DOHH2 (cell line): ENCODE measurements at regions not wholly inside any gene's neighbourhood (a gene's known extent, or its start where the extent isn't known, plus 50 kb on each side); places are given as distances from the start of the nearest gene placed in this dataset.

Experiments
- EZH2phosphoT487 ChIP-seq: fragments of 200-600 bp; sonication (generic); IDR thresholded peaks from 2 replicates; pipeline ENCODE4 v1.6.1; 2017; ENCODE audit warnings: borderline replicate concordance, mild to moderate bottlenecking, antibody characterized with exemption, low read length, moderate library complexity, mixed read lengths
- TF ChIP-seq, protein P1 (sequence below): fragments of 200-600 bp; sonication (generic); IDR thresholded peaks from one replicate; pipeline ENCODE4 v1.5.1; 2014; ENCODE audit warnings: antibody characterized with exemption, mild to moderate bottlenecking, low read depth, low read length; ENCODE audit not compliant: poor library complexity, severe bottlenecking

DNA sequence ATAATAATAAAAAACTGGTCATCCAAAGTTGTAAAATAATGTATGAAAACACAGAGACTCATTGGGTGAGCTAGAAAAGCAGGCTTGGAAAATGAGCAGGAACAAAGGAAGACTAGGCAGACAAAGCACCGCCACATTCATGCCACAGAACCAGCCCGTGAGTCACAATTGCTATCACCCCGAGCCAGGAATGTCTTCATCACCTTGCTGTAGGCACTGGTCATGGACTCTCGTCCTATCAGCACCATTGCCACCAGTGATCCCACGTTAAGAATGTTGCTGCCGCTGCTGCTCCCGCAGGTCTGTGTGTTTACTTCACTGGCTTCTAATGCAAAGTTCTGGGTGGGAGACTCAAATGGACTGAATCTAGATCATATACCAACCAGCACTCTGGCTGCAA, 417.9 kb downstream of the PID1 start:
- TF ChIP-seq, protein P1, sequence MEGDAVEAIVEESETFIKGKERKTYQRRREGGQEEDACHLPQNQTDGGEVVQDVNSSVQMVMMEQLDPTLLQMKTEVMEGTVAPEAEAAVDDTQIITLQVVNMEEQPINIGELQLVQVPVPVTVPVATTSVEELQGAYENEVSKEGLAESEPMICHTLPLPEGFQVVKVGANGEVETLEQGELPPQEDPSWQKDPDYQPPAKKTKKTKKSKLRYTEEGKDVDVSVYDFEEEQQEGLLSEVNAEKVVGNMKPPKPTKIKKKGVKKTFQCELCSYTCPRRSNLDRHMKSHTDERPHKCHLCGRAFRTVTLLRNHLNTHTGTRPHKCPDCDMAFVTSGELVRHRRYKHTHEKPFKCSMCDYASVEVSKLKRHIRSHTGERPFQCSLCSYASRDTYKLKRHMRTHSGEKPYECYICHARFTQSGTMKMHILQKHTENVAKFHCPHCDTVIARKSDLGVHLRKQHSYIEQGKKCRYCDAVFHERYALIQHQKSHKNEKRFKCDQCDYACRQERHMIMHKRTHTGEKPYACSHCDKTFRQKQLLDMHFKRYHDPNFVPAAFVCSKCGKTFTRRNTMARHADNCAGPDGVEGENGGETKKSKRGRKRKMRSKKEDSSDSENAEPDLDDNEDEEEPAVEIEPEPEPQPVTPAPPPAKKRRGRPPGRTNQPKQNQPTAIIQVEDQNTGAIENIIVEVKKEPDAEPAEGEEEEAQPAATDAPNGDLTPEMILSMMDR, result no peak
- TF ChIP-seq EZH2phosphoT487, result no peak
